Nucleus accumbens (tissue), 56 donors: ENCODE measurements at regions not wholly inside any gene's neighbourhood (a gene's known extent, or its start where the extent isn't known, plus 50 kb on each side); places are given as distances from the start of the nearest gene placed in this dataset.

Source experiments
- DNase-seq, 56 donors: peaks; one replicate each; lab custom pipeline; 2025; lab: John Stamatoyannopoulos, UW

GRCh38 chr1:38258085-38258627, 211.6 kb upstream of the POU3F1 start:
- DNase-seq: no peak

- no peak for DNase-seq
Measured at GRCh38 chr1:38257374-38257773, 210.8 kb upstream of the POU3F1 start.

- no peak for DNase-seq
Measured at GRCh38 chr1:38256072-38256471, 209.5 kb upstream of the POU3F1 start.

GRCh38 chr1:38253314-38253713, 206.7 kb upstream of the POU3F1 start:
- no peak for DNase-seq

- no peak for DNase-seq
Measured at GRCh38 chr1:38250356-38250755, 203.8 kb upstream of the POU3F1 start.

GRCh38 chr1:38249001-38249400, 202.4 kb upstream of the POU3F1 start:
- no peak for DNase-seq

GRCh38 chr1:38246955-38247952, 200.7 kb upstream of the POU3F1 start:
- DNase-seq: no peak

GRCh38 chr1:38244218-38244845, 197.7 kb upstream of the POU3F1 start:
- DNase-seq: no peak

GRCh38 chr1:38243106-38243505, 196.5 kb upstream of the POU3F1 start:
- DNase-seq: no peak

GRCh38 chr1:38242506-38242905, 195.9 kb upstream of the POU3F1 start:
- DNase-seq: no peak

GRCh38 chr1:38241594-38242334, 195.2 kb upstream of the POU3F1 start:
- no peak for DNase-seq

GRCh38 chr1:38240618-38241017, 194.0 kb upstream of the POU3F1 start:
- DNase-seq: no peak

GRCh38 chr1:38239258-38239835, 192.8 kb upstream of the POU3F1 start:
- no peak for DNase-seq

GRCh38 chr1:38238294-38238693, 191.7 kb upstream of the POU3F1 start:
- DNase-seq: no peak

- DNase-seq: no peak
Measured at GRCh38 chr1:38235705-38236104, 189.1 kb upstream of the POU3F1 start.

GRCh38 chr1:38231941-38232340, 185.3 kb upstream of the POU3F1 start:
- no peak for DNase-seq

- DNase-seq: no peak
Measured at GRCh38 chr1:38228718-38229117, 182.1 kb upstream of the POU3F1 start.

- no peak for DNase-seq
Measured at GRCh38 chr1:38225745-38226144, 179.2 kb upstream of the POU3F1 start.

GRCh38 chr1:38223391-38223790, 176.8 kb upstream of the POU3F1 start:
- DNase-seq: no peak

- DNase-seq: no peak
Measured at GRCh38 chr1:38222891-38223290, 176.3 kb upstream of the POU3F1 start.
